ENCODE measurements at regions not wholly inside any gene's neighbourhood (a gene's known extent, or its start where the extent isn't known, plus 50 kb on each side); places are given as distances from the start of the nearest gene placed in this dataset.

GRCh38 chr22:34931026-34931425 is 134.9 kb upstream of the ISX start:
- Mint-ChIP-seq H3K36me3 (ENCODE audit: insufficient read depth, unreplicated experiment) (no peaks in the 10 kb centered on the region), H3K9me3 (ENCODE audit: unreplicated experiment) (peaks cover 40% of the 10 kb centered on the region), H3K4me1 (ENCODE audit: insufficient read depth, unreplicated experiment) (no peaks in the 10 kb centered on the region), H3K4me3 (ENCODE audit: unreplicated experiment) (no peak overlapping the region), H3K27me3 (ENCODE audit: insufficient read depth, unreplicated experiment) (no peaks in the 10 kb centered on the region), H3K27ac (ENCODE audit: low read depth, unreplicated experiment) (no peak overlapping the region)
- ChIA-PET CTCF (interaction anchor here (0.6 kb wide), 1 partner anchor 416 kb away, joined by 4 read pairs; no protein-coding TSS in a partner anchor), POLR2A (no interaction called here)
- no peak for TF ChIP-seq CTCF (IDR thresholded peaks at IDR 0.05; ENCODE audit: unreplicated experiment)
- no peak for DNase-seq (ENCODE audit: unreplicated experiment)
- intact Hi-C loops (cut with micrococcal nuclease) = no loop called here
- BruUV-seq (replicated peaks) = no TSS peak

DNA sequence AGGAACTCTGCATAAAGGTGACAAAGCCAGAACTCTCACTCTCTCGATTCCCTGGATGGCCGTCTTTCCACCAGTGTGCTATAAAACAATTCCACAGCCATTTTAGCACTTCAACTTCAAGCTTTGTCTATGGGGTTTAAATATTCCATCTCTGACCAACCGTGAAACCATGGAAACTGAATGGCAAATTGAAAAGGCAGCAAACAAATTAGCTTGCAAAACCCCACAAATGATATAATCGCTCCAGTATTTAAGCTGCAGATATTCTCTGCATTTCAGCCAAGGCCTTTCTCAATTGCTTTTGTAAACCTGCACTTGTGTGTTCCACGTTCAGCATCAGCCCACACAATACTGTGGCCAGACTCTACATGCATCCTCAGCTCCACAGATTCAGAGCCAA is 131.7 kb upstream of the ISX start:
- DNase-seq (ENCODE audit: unreplicated experiment) = no peak
- Mint-ChIP-seq H3K27ac (ENCODE audit: low read depth, unreplicated experiment) (no peak overlapping the region), H3K36me3 (ENCODE audit: insufficient read depth, unreplicated experiment) (no peaks in the 10 kb centered on the region), H3K4me1 (ENCODE audit: insufficient read depth, unreplicated experiment) (no peaks in the 10 kb centered on the region), H3K4me3 (ENCODE audit: unreplicated experiment) (no peak overlapping the region), H3K9me3 (ENCODE audit: unreplicated experiment) (peaks cover 50% of the 10 kb centered on the region), H3K27me3 (ENCODE audit: insufficient read depth, unreplicated experiment) (no peaks in the 10 kb centered on the region)
- intact Hi-C loops (cut with micrococcal nuclease) = no loop called here
- BruUV-seq (replicated peaks) = no TSS peak
- ChIA-PET POLR2A (no interaction called here), CTCF (no interaction called here)
- TF ChIP-seq CTCF (IDR thresholded peaks at IDR 0.05; ENCODE audit: unreplicated experiment) = no peak

DNA sequence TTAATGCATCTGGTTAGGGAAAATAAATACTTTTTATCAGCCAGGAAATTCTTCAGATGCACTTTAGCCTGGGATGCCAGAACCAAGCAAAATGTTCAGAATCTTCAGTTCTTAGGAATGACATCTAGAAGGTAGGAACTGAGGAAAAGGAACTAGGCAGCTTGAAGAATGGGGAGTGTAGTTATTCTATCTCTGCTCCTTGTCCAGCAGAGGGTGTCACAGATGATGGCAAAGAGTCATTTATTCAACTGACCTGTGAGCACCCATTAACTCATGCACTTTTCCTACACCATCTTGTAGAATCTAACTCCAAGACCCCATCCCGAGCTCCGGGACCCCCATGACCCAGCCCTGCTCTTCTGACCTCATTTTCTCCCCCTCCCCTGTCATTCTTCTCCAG is 122.1 kb upstream of the ISX start:
- POLR2A ChIA-PET = no interaction called here
- no peak overlapping the region for H3K4me3 Mint-ChIP-seq (ENCODE audit: unreplicated experiment)
- no peaks in the 10 kb centered on the region for H3K36me3 Mint-ChIP-seq (ENCODE audit: insufficient read depth, unreplicated experiment)
- no peaks in the 10 kb centered on the region for H3K4me1 Mint-ChIP-seq (ENCODE audit: insufficient read depth, unreplicated experiment)
- CTCF ChIA-PET = interaction anchor here (0.5 kb wide), 1 partner anchor 74 kb away, joined by 3 read pairs; no protein-coding TSS in a partner anchor
- no TSS peak for BruUV-seq (replicated peaks)
- peaks cover 36% of the 10 kb centered on the region for H3K9me3 Mint-ChIP-seq (ENCODE audit: unreplicated experiment)
- DNase-seq (ENCODE audit: unreplicated experiment) = no peak
- H3K27me3 Mint-ChIP-seq (ENCODE audit: insufficient read depth, unreplicated experiment) = no peaks in the 10 kb centered on the region
- intact Hi-C loops (cut with micrococcal nuclease) = no loop called here
- TF ChIP-seq CTCF (IDR thresholded peaks at IDR 0.05; ENCODE audit: unreplicated experiment) = no peak
- no peak overlapping the region for H3K27ac Mint-ChIP-seq (ENCODE audit: low read depth, unreplicated experiment)

DNA sequence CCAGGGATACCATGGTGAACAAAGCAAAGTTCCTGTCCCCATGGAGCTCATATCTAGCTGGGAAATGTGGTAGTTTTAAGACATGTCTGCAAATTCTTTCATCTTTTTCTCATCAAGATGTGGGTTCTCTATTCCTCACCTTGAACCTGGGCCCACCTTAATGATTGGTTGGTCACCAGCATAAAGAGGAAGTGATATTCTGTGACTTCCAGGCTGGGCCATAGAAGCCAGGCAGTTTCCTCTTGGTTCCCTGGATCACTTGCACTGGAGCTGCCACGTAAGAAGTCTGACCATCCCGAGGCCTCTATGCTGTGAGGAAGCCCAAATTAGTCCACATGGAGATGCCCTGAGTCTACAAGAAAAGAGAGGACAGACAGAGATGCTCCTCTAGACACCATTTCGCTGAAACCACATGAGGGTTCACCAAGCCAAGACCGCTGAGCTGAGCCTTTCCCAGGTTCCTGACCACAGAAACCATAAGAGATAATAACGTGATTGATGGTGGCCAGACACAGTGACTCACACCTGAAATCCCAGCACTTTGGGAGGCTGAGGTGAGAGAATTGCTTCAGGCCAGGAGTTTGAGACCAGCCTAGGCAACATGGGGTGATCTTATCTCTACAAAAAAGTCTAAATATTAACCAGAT is 119.5 kb upstream of the ISX start:
- TF ChIP-seq CTCF (IDR thresholded peaks at IDR 0.05; ENCODE audit: unreplicated experiment) = no peak
- H3K36me3 Mint-ChIP-seq (ENCODE audit: insufficient read depth, unreplicated experiment) = no peaks in the 10 kb centered on the region
- peaks cover 22% of the 10 kb centered on the region for H3K9me3 Mint-ChIP-seq (ENCODE audit: unreplicated experiment)
- intact Hi-C loops (cut with micrococcal nuclease) = no loop called here
- no peak overlapping the region for H3K4me3 Mint-ChIP-seq (ENCODE audit: unreplicated experiment)
- no TSS peak for BruUV-seq (replicated peaks)
- no peaks in the 10 kb centered on the region for H3K4me1 Mint-ChIP-seq (ENCODE audit: insufficient read depth, unreplicated experiment)
- H3K27ac Mint-ChIP-seq (ENCODE audit: low read depth, unreplicated experiment) = no peak overlapping the region
- POLR2A ChIA-PET = no interaction called here
- CTCF ChIA-PET = interaction anchor here (0.6 kb wide), 1 partner anchor 151 kb away, joined by 3 read pairs; no protein-coding TSS in a partner anchor
- DNase-seq (ENCODE audit: unreplicated experiment) = no peak
- H3K27me3 Mint-ChIP-seq (ENCODE audit: insufficient read depth, unreplicated experiment) = no peaks in the 10 kb centered on the region

Data from MCF 10A (cell line).